ENCODE measurements at regions not wholly inside any gene's neighbourhood (a gene's known extent, or its start where the extent isn't known, plus 50 kb on each side); places are given as distances from the start of the nearest gene placed in this dataset.

GRCh38 chr14:28161040-28161439, 605.5 kb upstream of the FOXG1 start:
- TF ChIP-seq CTCF (IDR thresholded peaks at IDR 0.05) (no peak), POLR2A (IDR thresholded peaks at IDR 0.05) (no peak)

Data from heart left ventricle (tissue), 13 donors.